Thoracic aorta (tissue), 2 donors: ENCODE measurements at regions not wholly inside any gene's neighbourhood (a gene's known extent, or its start where the extent isn't known, plus 50 kb on each side); places are given as distances from the start of the nearest gene placed in this dataset.

Experiments used
- ATAC-seq: fragments of 150-250 bp; one replicate; pipeline ENCODE4 v1.8.0; 2017; ENCODE audit warnings: low read depth; ENCODE audit not compliant: insufficient number of reproducible peaks, low FRiP score
- DNase-seq: peaks from one replicate; pipeline ENCODE4 v3.0.0-alpha.2; 2020; ENCODE audit warnings: low spot score
- H3K27ac ChIP-seq, 2 donors: fragments of 200-600 bp; sonication (generic); 1 replicate in 1 of 2; 2 replicates in 1 of 2; pipeline ENCODE4 v1.5.1; 2016; ENCODE audit warnings: mild to moderate bottlenecking in 2 of 2, moderate library complexity in 2 of 2
- H3K27me3 ChIP-seq: fragments of 200-600 bp; sonication (generic); replicated peaks from 2 replicates; pipeline ENCODE4 v1.6.0; 2016; ENCODE audit warnings: mild to moderate bottlenecking; ENCODE audit not compliant: insufficient read depth
- H3K36me3 ChIP-seq: fragments of 200-600 bp; sonication (generic); one replicate; pipeline ENCODE4 v1.5.1; 2016
- H3K4me1 ChIP-seq, 2 donors: fragments of 200-600 bp; sonication (generic); 1 replicate in 1 of 2; 2 replicates in 1 of 2; pipeline versions ENCODE4 v1.5.1 to v1.6.0; 2016; ENCODE audit warnings: low read depth in 2 of 2, mild to moderate bottlenecking in 1 of 2; ENCODE audit not compliant: control insufficient read depth in 1 of 2
- H3K4me3 ChIP-seq: fragments of 200-600 bp; sonication (generic); 2 replicates; pipeline ENCODE4 v1.5.1; 2016; ENCODE audit warnings: mild to moderate bottlenecking
- H3K9me3 ChIP-seq: fragments of 200-600 bp; sonication (generic); 2 replicates; pipeline ENCODE4 v1.5.1; 2016
- CTCF ChIP-seq: fragments of 200-600 bp; sonication (generic); IDR thresholded peaks from one replicate; pipeline ENCODE4 v1.5.1; 2019; ENCODE audit warnings: antibody characterized with exemption

GRCh38 chr2:217402144-217402543 is 542.3 kb upstream of the TNP1 start:
- ATAC-seq: no peak
- Histone ChIP-seq H3K4me1 (peaks cover 5 to 31% of the 10 kb centered on the region in 2 donors), H3K9me3 (no peaks in the 10 kb centered on the region), H3K4me3 (no peak overlapping the region), H3K36me3 (no peaks in the 10 kb centered on the region), H3K27me3 (no peaks in the 10 kb centered on the region), H3K27ac (peak overlapping the region in 1 of 2 donors; percentile 63)
- TF ChIP-seq CTCF: no peak
- no peak for DNase-seq

- no peak for TF ChIP-seq CTCF
- no peak for ATAC-seq
- Histone ChIP-seq H3K27ac (no peak overlapping the region), H3K27me3 (no peaks in the 10 kb centered on the region), H3K36me3 (no peaks in the 10 kb centered on the region), H3K4me3 (no peak overlapping the region), H3K9me3 (no peaks in the 10 kb centered on the region), H3K4me1 (peaks cover 9 to 50% of the 10 kb centered on the region in 2 donors)
- DNase-seq: no peak
Measured at GRCh38 chr2:217399291-217399690, 539.4 kb upstream of the TNP1 start.

- peaks cover 10 to 54% of the 10 kb centered on the region in 2 donors for H3K4me1 ChIP-seq
- ATAC-seq (no peak), DNase-seq (no peak)
- TF ChIP-seq CTCF: no peak
- H3K27me3 ChIP-seq: no peaks in the 10 kb centered on the region
- no peak overlapping the region for H3K27ac ChIP-seq
- H3K4me3 ChIP-seq: no peak overlapping the region
- no peaks in the 10 kb centered on the region for H3K9me3 ChIP-seq
- no peaks in the 10 kb centered on the region for H3K36me3 ChIP-seq
Measured at GRCh38 chr2:217398860-217399259, 539.0 kb upstream of the TNP1 start.

GRCh38 chr2:217398101-217398500 is 538.2 kb upstream of the TNP1 start:
- Histone ChIP-seq H3K27me3 (no peaks in the 10 kb centered on the region), H3K4me3 (no peak overlapping the region), H3K27ac (no peak overlapping the region), H3K36me3 (no peaks in the 10 kb centered on the region), H3K9me3 (no peaks in the 10 kb centered on the region), H3K4me1 (peaks cover 18 to 52% of the 10 kb centered on the region in 2 donors)
- no peak for ATAC-seq
- no peak for TF ChIP-seq CTCF
- DNase-seq: no peak

- Histone ChIP-seq H3K9me3 (no peaks in the 10 kb centered on the region), H3K4me1 (peaks cover 13 to 45% of the 10 kb centered on the region in 2 donors), H3K27me3 (no peaks in the 10 kb centered on the region), H3K4me3 (no peak overlapping the region), H3K27ac (peak overlapping the region in 1 of 2 donors; percentile 38), H3K36me3 (no peaks in the 10 kb centered on the region)
- ATAC-seq (no peak), DNase-seq (no peak)
- TF ChIP-seq CTCF: no peak
Measured at GRCh38 chr2:217396586-217396985, 536.7 kb upstream of the TNP1 start.
